ENCODE measurements at regions not wholly inside any gene's neighbourhood (a gene's known extent, or its start where the extent isn't known, plus 50 kb on each side); places are given as distances from the start of the nearest gene placed in this dataset.
"Not testable (repeated sequence)": the region's sequence is repeated elsewhere in the genome, so short reads cannot be mapped to it uniquely, and the experiment has no call there.

DNA sequence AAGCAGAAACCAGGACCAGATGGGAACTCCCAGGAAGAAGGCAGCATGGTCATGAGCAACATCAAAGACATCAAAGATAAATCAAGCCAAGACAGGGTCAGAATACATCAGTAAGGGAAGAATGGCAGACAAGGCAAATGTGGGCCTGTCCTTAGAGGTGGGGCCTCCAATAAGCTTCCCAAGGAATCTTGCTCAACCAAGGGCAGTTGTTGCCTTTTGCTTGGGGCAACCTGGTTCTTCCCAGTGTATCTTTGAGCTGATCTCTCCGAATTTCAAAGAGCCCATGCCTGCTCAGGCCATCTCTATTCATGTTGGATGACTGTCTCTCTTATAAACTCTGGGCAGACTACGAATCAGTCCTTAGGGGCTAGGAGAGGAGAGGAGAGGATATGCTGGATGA, 68.4 kb upstream of the HABP2 start:
- no peak for ATAC-seq (replicated peaks; ENCODE audit: extremely low read depth, poor library complexity, severe bottlenecking)
- Mint-ChIP-seq H3K4me1 (no peaks in the 10 kb centered on the region), H3K4me3 (no peak overlapping the region), H3K27ac (ENCODE audit: low read depth) (no peak overlapping the region), H3K9me3 (no peaks in the 10 kb centered on the region), H3K27me3 (peaks cover 63% of the 10 kb centered on the region), H3K36me3 (ENCODE audit: insufficient read depth) (no peaks in the 10 kb centered on the region)
- no peak for DNase-seq (ENCODE audit: low spot score in 2 of 2)

DNA sequence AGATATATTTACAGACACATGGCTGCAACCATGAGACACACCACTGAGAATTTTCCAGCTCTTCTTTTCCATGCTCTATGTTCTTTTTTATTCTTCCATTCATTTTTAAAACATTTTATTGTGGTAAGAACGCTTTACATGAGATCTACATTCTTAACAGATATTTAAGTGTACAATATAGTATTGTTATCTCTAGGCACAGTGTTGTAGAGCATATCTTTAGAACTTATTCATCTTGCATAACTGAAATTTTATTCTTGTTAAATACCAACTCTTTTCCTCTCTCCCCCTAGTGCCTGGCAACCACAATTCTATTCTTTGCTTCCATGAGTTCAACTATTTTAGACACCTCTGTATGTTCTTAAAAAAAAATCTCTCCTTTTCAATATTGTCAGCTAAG, 67.1 kb upstream of the HABP2 start:
- no peaks in the 10 kb centered on the region for H3K36me3 Mint-ChIP-seq (ENCODE audit: insufficient read depth)
- DNase-seq (ENCODE audit: low spot score in 2 of 2), result no peak
- no peak for ATAC-seq (replicated peaks; ENCODE audit: extremely low read depth, poor library complexity, severe bottlenecking)
- no peak overlapping the region for H3K4me3 Mint-ChIP-seq
- peaks cover 54% of the 10 kb centered on the region for H3K27me3 Mint-ChIP-seq
- H3K27ac Mint-ChIP-seq (ENCODE audit: low read depth), result no peak overlapping the region
- H3K9me3 Mint-ChIP-seq, result no peaks in the 10 kb centered on the region
- H3K4me1 Mint-ChIP-seq, result no peaks in the 10 kb centered on the region

DNA sequence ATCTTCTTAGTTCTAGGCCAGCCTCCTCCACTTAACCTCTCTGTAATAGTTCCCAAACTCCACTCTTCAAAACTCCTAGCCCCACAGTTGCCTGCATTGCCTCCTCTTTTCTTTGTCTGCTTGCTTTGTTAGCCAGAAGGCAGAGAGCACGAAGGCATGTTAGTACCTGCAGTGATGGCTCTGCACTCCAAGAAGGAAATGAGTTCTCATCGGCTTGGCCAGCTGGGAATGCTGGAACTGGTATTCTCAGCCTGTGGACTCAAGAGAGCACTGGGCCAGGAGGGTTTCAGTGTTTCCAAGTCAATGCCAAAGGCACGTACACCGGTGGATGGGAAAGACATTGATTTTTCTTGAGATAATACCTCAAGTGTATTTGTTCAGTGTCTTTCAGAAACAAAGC, 66.3 kb upstream of the HABP2 start:
- no peaks in the 10 kb centered on the region for H3K4me1 Mint-ChIP-seq
- no peak overlapping the region for H3K27ac Mint-ChIP-seq (ENCODE audit: low read depth)
- H3K9me3 Mint-ChIP-seq, result no peaks in the 10 kb centered on the region
- H3K27me3 Mint-ChIP-seq, result peaks cover 52% of the 10 kb centered on the region
- ATAC-seq (replicated peaks; ENCODE audit: extremely low read depth, poor library complexity, severe bottlenecking), result no peak
- no peaks in the 10 kb centered on the region for H3K36me3 Mint-ChIP-seq (ENCODE audit: insufficient read depth)
- no peak for DNase-seq (ENCODE audit: low spot score in 2 of 2)
- no peak overlapping the region for H3K4me3 Mint-ChIP-seq

DNA sequence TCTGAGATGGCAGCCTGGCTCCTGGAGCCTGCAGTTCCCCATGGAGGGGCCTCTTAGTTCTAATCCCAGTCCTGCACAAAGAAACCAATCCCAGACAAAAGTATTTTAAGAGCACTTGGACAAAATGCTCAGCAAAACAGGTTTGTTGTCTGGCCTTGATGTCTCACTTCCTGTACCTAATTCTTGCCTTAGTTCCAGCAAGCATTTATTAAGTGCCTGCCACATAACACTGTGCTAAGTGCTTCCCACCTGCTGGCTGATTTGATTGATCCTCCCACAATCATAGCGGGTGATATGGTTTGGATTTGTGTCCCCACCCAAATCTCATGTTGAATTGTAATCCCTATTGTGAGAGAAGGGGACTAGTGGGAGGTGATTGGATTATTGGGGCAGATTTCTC, 65.7 kb upstream of the HABP2 start:
- DNase-seq (ENCODE audit: low spot score in 2 of 2), result no peak
- Mint-ChIP-seq H3K36me3 (ENCODE audit: insufficient read depth) (no peaks in the 10 kb centered on the region), H3K27ac (ENCODE audit: low read depth) (no peak overlapping the region), H3K4me3 (no peak overlapping the region), H3K4me1 (no peaks in the 10 kb centered on the region), H3K9me3 (no peaks in the 10 kb centered on the region), H3K27me3 (peaks cover 49% of the 10 kb centered on the region)
- no peak for ATAC-seq (replicated peaks; ENCODE audit: extremely low read depth, poor library complexity, severe bottlenecking)

DNA sequence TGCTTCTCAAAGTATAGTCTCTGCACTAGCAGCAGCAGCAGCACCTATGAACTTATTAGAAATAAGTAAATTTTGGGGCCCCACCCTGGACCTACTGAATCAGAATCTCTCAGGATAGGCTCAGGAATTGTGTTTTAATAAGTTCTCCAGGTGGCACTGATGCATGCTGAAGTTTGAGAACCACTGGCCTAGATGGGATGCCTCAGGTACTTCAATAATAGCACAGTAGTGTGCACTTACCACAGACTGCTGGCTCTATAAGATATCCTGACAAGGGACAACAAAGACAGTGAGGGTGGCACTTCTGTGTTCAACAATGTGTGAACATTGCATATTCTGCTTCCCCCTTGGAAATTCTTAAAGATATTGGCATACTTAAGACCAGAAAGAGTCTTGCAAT, 64.7 kb upstream of the HABP2 start:
- H3K27me3 Mint-ChIP-seq, result peaks cover 40% of the 10 kb centered on the region
- H3K4me3 Mint-ChIP-seq, result no peak overlapping the region
- H3K9me3 Mint-ChIP-seq, result no peaks in the 10 kb centered on the region
- no peaks in the 10 kb centered on the region for H3K4me1 Mint-ChIP-seq
- no peak for ATAC-seq (replicated peaks; ENCODE audit: extremely low read depth, poor library complexity, severe bottlenecking)
- no peaks in the 10 kb centered on the region for H3K36me3 Mint-ChIP-seq (ENCODE audit: insufficient read depth)
- no peak overlapping the region for H3K27ac Mint-ChIP-seq (ENCODE audit: low read depth)
- no peak for DNase-seq (ENCODE audit: low spot score in 2 of 2)

DNA sequence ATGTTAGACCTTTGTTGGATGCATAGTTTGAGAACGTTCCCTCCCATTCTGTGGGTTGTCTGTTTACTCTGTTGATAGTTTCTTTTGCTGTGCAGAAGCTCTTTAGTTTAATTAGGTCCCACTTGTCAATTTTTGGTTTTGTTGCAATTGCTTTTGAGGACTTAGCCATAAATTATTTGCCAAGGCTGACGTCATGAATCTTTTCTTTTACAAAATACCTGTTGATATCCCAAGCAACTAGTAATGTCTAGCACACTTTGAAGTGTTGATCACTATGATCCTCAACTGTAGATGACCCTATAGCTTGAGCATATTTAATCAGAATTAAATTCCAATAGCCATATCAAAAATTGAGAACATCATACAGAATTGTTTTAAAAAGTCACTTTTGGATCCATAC, 63.3 kb upstream of the HABP2 start:
- H3K27ac Mint-ChIP-seq (ENCODE audit: low read depth); DNase-seq (ENCODE audit: low spot score in 2 of 2); H3K4me1 Mint-ChIP-seq; ATAC-seq (replicated peaks; ENCODE audit: extremely low read depth, poor library complexity, severe bottlenecking); H3K4me3 Mint-ChIP-seq; H3K9me3 Mint-ChIP-seq; H3K36me3 Mint-ChIP-seq (ENCODE audit: insufficient read depth): not testable (repeated sequence)
- peaks cover 40% of the 10 kb centered on the region for H3K27me3 Mint-ChIP-seq

DNA sequence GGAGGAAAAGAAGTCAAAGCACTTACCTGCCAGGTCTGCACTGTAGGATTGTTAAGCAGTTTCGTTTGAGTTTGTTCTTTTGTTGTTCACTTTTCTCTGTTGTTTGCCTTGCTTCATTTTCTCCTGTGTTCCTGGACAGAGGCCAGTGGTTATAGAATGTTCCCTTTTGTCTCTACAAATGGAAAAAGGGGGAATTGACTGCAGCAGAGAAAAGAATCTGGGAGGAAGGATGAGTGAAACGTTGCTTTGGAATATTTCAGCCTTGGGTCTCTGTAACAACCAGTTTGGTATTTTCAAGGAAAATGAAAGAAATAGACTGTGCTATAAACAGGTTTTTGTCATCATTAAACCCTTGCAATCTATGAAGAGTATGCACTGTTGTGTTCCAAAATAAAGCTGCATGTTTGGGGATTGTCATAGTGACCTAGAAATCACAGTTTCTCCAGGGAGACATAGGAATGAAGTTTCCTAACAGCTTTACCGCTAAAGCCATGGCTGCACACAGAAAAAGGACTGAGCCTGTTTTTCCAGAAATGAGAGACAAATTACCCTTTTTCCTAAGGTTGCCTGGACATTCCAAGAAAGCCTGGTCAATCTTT, 60.8 kb upstream of the HABP2 start:
- H3K27ac Mint-ChIP-seq (ENCODE audit: low read depth), result no peak overlapping the region
- no peaks in the 10 kb centered on the region for H3K4me1 Mint-ChIP-seq
- no peaks in the 10 kb centered on the region for H3K9me3 Mint-ChIP-seq
- H3K27me3 Mint-ChIP-seq, result peaks cover 48% of the 10 kb centered on the region
- H3K4me3 Mint-ChIP-seq, result no peak overlapping the region
- ATAC-seq (replicated peaks; ENCODE audit: extremely low read depth, poor library complexity, severe bottlenecking) (no peak), DNase-seq (ENCODE audit: low spot score in 2 of 2) (no peak)
- no peaks in the 10 kb centered on the region for H3K36me3 Mint-ChIP-seq (ENCODE audit: insufficient read depth)

DNA sequence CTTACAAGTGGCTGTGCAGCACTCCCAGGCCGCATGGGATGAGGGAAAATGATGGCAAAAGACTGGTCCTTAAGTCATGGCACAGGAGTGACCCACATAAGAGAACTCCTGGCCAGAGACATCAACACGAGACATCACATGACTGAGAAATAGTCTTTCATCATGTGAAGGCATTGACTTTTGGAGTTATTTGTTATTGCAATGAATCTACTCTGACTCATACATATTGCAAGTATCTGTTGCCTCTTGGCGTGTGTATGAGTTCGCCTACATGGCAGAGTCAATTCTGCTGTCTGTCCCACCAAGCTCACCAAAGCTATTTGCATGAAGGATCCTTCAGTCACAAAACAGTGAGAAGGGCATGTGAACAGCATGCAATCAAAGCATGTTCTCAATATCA, 59.7 kb upstream of the HABP2 start:
- no peaks in the 10 kb centered on the region for H3K36me3 Mint-ChIP-seq (ENCODE audit: insufficient read depth)
- H3K27me3 Mint-ChIP-seq, result peaks cover 40% of the 10 kb centered on the region
- no peaks in the 10 kb centered on the region for H3K9me3 Mint-ChIP-seq
- H3K4me3 Mint-ChIP-seq, result no peak overlapping the region
- no peak for DNase-seq (ENCODE audit: low spot score in 2 of 2)
- H3K4me1 Mint-ChIP-seq, result no peaks in the 10 kb centered on the region
- no peak for ATAC-seq (replicated peaks; ENCODE audit: extremely low read depth, poor library complexity, severe bottlenecking)
- no peak overlapping the region for H3K27ac Mint-ChIP-seq (ENCODE audit: low read depth)

DNA sequence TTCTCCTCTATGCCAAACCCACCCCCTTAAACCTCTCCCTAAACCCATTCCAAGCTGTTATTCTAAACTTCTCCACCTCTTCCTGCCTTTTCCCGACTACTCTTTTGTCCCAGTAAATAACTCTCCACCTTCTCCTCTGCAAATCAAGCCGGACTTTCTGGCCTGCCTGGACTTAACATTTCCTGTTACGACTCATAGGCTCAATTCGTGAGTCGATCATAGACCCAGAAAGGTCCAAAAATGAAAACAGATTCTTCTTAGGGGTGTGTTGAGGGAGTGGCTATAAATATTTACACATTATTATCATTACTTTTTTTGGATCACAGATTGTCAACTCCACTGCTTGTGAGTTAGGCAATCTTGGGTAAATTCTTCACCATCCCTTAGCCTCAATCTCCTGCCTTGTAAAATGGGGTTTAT, 59.0 kb upstream of the HABP2 start:
- Mint-ChIP-seq H3K36me3 (ENCODE audit: insufficient read depth) (no peaks in the 10 kb centered on the region), H3K27me3 (peaks cover 34% of the 10 kb centered on the region), H3K9me3 (no peaks in the 10 kb centered on the region), H3K4me3 (no peak overlapping the region), H3K4me1 (no peaks in the 10 kb centered on the region), H3K27ac (ENCODE audit: low read depth) (no peak overlapping the region)
- no peak for DNase-seq (ENCODE audit: low spot score in 2 of 2)
- no peak for ATAC-seq (replicated peaks; ENCODE audit: extremely low read depth, poor library complexity, severe bottlenecking)

DNA sequence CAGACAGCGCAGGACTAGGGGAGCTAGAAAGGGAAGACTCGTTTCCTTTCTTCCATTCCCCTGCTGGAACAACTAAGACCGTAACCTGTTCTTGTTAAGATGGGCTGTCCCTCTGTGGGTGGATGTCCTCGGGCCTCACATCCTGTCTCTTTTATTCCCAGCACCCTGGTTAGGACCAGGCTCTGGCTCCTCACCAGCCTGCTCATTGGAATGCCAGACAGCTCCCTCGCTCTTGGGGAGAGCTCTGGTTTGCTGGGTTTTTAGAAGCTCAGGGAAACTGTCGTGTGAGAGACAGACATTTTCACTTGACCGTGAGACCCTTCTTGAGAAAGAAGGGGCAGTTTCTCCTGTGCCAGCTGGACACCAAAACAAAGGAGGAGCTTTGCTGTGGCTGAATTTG, 58.1 kb upstream of the HABP2 start:
- Mint-ChIP-seq H3K9me3 (no peaks in the 10 kb centered on the region), H3K27ac (ENCODE audit: low read depth) (no peak overlapping the region), H3K4me1 (no peaks in the 10 kb centered on the region), H3K27me3 (peaks cover 26% of the 10 kb centered on the region), H3K36me3 (ENCODE audit: insufficient read depth) (no peaks in the 10 kb centered on the region), H3K4me3 (no peak overlapping the region)
- no peak for DNase-seq (ENCODE audit: low spot score in 2 of 2)
- ATAC-seq (replicated peaks; ENCODE audit: extremely low read depth, poor library complexity, severe bottlenecking), result no peak

DNA sequence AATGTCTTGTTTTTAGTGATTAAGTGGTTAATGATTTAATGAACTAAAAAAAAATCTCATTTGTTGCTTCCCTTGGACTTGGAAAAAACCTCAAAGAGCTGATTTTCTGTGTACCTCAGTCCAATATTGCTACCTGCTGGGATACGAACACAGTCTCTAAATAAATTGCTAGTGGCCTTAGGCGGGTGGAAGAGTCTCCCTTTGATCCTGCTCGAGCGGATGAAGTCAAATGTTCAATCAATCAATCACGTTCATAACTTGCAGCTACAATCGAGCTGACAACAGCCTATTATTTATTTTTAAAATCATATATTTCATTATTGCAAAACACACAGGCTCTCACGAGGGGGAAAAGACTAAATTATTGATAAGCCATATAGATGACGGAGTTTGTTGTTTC, 57.3 kb upstream of the HABP2 start:
- DNase-seq (ENCODE audit: low spot score in 2 of 2), result no peak
- Mint-ChIP-seq H3K9me3 (no peaks in the 10 kb centered on the region), H3K4me1 (no peaks in the 10 kb centered on the region), H3K36me3 (ENCODE audit: insufficient read depth) (no peaks in the 10 kb centered on the region), H3K4me3 (no peak overlapping the region), H3K27ac (ENCODE audit: low read depth) (no peak overlapping the region), H3K27me3 (peaks cover 32% of the 10 kb centered on the region)
- no peak for ATAC-seq (replicated peaks; ENCODE audit: extremely low read depth, poor library complexity, severe bottlenecking)

DNA sequence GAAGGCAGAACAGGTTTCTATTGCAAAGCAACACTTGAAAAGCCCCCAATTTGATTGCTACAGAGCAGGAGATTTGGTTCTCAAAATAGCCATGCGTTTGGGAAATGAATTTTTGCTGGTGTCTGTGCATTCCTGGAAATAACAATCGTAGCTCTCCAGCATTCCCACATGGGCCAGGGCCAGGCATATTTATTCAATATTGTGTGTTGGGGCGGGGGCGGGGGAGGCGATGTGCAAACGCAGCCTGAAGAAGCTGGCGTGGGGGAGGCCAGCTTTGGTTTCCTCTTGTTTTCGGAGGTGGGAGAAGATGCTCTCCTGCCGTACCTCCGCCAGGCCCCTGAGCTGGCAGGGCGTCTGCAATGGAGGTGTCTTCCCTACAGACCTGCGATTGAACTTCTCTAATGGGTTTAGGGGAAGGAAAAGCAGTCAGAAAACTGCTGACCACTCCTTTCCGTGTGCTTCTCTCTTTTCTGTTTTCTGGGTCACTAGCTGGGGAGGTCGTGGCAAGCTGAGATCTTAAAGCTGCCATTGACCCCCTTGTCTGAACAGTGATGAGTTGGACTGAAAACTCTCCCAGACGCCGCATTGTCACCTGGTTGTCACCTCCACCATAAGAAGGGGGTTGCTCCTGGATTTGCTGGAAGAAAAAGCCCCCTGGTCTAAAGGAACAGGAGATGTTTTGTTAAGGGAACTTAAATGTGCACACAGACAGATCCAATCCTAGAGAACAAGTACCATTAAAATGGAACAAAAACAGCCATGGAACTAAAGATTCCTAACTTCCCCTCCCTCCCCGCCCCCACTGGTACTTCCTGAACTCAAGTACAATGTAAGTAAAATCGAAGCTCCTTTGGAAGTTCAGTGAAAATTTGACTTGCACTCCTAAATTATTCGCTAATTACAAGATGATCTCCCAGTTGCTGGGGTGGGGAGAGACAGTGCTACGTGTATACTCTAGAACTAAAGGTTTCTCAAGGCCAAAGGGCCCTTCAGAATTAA, 56.4 kb upstream of the HABP2 start:
- Mint-ChIP-seq H3K4me1 (no peaks in the 10 kb centered on the region), H3K9me3 (no peaks in the 10 kb centered on the region), H3K27ac (ENCODE audit: low read depth) (no peak overlapping the region), H3K36me3 (ENCODE audit: insufficient read depth) (no peaks in the 10 kb centered on the region), H3K4me3 (no peak overlapping the region), H3K27me3 (peaks cover 38% of the 10 kb centered on the region)
- ATAC-seq (replicated peaks; ENCODE audit: extremely low read depth, poor library complexity, severe bottlenecking) (no peak), DNase-seq (ENCODE audit: low spot score in 2 of 2) (no peak)

DNA sequence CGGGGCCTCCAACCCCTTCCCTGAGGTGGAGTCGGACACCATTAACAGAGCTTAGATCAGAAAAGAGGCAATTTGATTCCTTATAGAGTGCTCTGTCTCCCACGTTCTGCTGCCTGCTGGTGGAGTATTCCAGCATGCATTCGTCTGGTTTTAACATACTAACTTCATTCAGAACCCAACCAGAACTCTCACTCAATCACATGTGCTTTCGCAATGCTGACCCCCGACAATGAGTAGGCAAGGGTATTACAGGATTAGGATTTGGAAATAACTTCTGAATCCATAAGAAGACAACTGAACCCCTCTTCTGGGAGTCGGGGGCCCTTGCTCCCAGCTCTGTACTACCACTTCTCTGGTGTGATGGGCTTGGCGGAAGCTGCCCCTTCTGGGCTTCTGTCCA, 55.7 kb upstream of the HABP2 start:
- Mint-ChIP-seq H3K27me3 (peaks cover 46% of the 10 kb centered on the region), H3K4me1 (no peaks in the 10 kb centered on the region), H3K9me3 (no peaks in the 10 kb centered on the region), H3K27ac (ENCODE audit: low read depth) (no peak overlapping the region), H3K4me3 (no peak overlapping the region), H3K36me3 (ENCODE audit: insufficient read depth) (no peaks in the 10 kb centered on the region)
- DNase-seq (ENCODE audit: low spot score in 2 of 2), result no peak
- ATAC-seq (replicated peaks; ENCODE audit: extremely low read depth, poor library complexity, severe bottlenecking), result no peak

All from central memory CD8-positive, alpha-beta T cell (primary cell).